ENCODE measurements at regions not wholly inside any gene's neighbourhood (a gene's known extent, or its start where the extent isn't known, plus 50 kb on each side); places are given as distances from the start of the nearest gene placed in this dataset.

GRCh38 chr10:24783504-24783903 lies 59.8 kb upstream of the ARHGAP21 start:
- ChIA-PET SMC1A (ENCODE audit: uncharacterized antibody, unreplicated experiment) (interaction anchor here (1.4 to 1.7 kb wide), 2 partner anchors 12 to 147 kb away, joined by 4 to 5 read pairs; no protein-coding TSS in a partner anchor), CTCF (interaction anchor here (0.9 to 1.2 kb wide), 2 partner anchors 15 to 37 kb away, joined by 3 read pairs; no protein-coding TSS in a partner anchor), POLR2A (no interaction called here), RAD21 (ENCODE audit: unreplicated experiment) (no interaction called here)
- no peaks in the 10 kb centered on the region for H3K79me2 ChIP-seq (ENCODE audit: control insufficient read depth, insufficient read depth, low read length)
- FAIRE-seq, result no peak
- no peak overlapping the region for H3K9ac ChIP-seq (ENCODE audit: control insufficient read depth, insufficient read depth, low read length)
- H3K36me3 ChIP-seq (ENCODE audit: control insufficient read depth in 2 of 2, insufficient read depth in 2 of 2, low read length in 1 of 2), result no peaks in the 10 kb centered on the region
- BruUV-seq (replicated peaks), result no TSS peak
- no peak overlapping the region for H3K27ac ChIP-seq (ENCODE audit: control insufficient read depth, insufficient read depth)
- WGBS (ENCODE audit: insufficient coverage, insufficient replicate concordance, low lambda C conversion rate, missing lambda C conversion rate), result 24% methylated on average over 4 of the region's 4 CpGs
- no peaks in the 10 kb centered on the region for H3K27me3 ChIP-seq (replicated peaks in 1 of 2; ENCODE audit: control insufficient read depth in 2 of 2, insufficient read depth in 2 of 2, low read length in 1 of 2)
- in situ Hi-C loops (cut with MboI), result no loop called here
- intact Hi-C loops (cut with micrococcal nuclease; ENCODE audit: unreplicated experiment), result no loop called here
- DNase-seq (ENCODE audit: low read depth, low spot score), result no peak
- no peaks in the 10 kb centered on the region; the same call in 1 of the 2 replicates for H3K4me1 ChIP-seq (ENCODE audit: control insufficient read depth, insufficient read depth, low read length)
- ATAC-seq, result no peak
- no peak overlapping the region for H3K4me3 ChIP-seq
- H3K4me2 ChIP-seq (ENCODE audit: control insufficient read depth, insufficient read depth), result no peak overlapping the region
- H3K9me3 ChIP-seq (replicated peaks; ENCODE audit: control insufficient read depth, insufficient read depth, low read length), result no peaks in the 10 kb centered on the region
- H4K20me1 ChIP-seq (ENCODE audit: control insufficient read depth, insufficient read depth), result no peaks in the 10 kb centered on the region
- no peak overlapping the region for H2AFZ ChIP-seq (ENCODE audit: control insufficient read depth, low read depth, low read length)
- TF ChIP-seq RB1 (IDR thresholded peaks at IDR 0.05; ENCODE audit: borderline replicate concordance) (no peak), ZNF274 (IDR thresholded peaks at IDR 0.05; ENCODE audit: insufficient read depth, insufficient read length) (no peak), RCOR1 (conservative IDR thresholded peaks at IDR 0.05; ENCODE audit: low read depth, low read length) (no peak), SIX5 (IDR thresholded peaks at IDR 0.05; ENCODE audit: low read depth, low read length, severe bottlenecking) (no peak), SMAD1 (IDR thresholded peaks at IDR 0.05; ENCODE audit: low read depth, partially characterized antibody) (no peak), IKZF1 (conservative IDR thresholded peaks at IDR 0.05) (no peak), ATF2 (IDR thresholded peaks at IDR 0.05; ENCODE audit: low read length) (no peak), NFYB (IDR thresholded peaks at IDR 0.05; ENCODE audit: insufficient read depth, low read depth, low read length) (no peak), JUND (IDR thresholded peaks at IDR 0.05; ENCODE audit: low read depth, low read length) (no peak), POLR2AphosphoS2 (IDR thresholded peaks at IDR 0.05; ENCODE audit: low read depth, low read length) (no peak), MEF2B (IDR thresholded peaks at IDR 0.05; ENCODE audit: partially characterized antibody, poor library complexity, severe bottlenecking) (no peak), SMAD5 (IDR thresholded peaks at IDR 0.05; ENCODE audit: low read depth) (no peak), NKRF (conservative IDR thresholded peaks at IDR 0.05) (no peak), RFX5 (IDR thresholded peaks at IDR 0.05; ENCODE audit: low read depth, low read length) (no peak)
- TF ChIP-seq, protein P1, sequence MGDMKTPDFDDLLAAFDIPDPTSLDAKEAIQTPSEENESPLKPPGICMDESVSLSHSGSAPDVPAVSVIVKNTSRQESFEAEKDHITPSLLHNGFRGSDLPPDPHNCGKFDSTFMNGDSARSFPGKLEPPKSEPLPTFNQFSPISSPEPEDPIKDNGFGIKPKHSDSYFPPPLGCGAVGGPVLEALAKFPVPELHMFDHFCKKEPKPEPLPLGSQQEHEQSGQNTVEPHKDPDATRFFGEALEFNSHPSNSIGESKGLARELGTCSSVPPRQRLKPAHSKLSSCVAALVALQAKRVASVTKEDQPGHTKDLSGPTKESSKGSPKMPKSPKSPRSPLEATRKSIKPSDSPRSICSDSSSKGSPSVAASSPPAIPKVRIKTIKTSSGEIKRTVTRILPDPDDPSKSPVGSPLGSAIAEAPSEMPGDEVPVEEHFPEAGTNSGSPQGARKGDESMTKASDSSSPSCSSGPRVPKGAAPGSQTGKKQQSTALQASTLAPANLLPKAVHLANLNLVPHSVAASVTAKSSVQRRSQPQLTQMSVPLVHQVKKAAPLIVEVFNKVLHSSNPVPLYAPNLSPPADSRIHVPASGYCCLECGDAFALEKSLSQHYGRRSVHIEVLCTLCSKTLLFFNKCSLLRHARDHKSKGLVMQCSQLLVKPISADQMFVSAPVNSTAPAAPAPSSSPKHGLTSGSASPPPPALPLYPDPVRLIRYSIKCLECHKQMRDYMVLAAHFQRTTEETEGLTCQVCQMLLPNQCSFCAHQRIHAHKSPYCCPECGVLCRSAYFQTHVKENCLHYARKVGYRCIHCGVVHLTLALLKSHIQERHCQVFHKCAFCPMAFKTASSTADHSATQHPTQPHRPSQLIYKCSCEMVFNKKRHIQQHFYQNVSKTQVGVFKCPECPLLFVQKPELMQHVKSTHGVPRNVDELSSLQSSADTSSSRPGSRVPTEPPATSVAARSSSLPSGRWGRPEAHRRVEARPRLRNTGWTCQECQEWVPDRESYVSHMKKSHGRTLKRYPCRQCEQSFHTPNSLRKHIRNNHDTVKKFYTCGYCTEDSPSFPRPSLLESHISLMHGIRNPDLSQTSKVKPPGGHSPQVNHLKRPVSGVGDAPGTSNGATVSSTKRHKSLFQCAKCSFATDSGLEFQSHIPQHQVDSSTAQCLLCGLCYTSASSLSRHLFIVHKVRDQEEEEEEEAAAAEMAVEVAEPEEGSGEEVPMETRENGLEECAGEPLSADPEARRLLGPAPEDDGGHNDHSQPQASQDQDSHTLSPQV (IDR thresholded peaks at IDR 0.05), result no peak
